ENCODE measurements at regions not wholly inside any gene's neighbourhood (a gene's known extent, or its start where the extent isn't known, plus 50 kb on each side); places are given as distances from the start of the nearest gene placed in this dataset.
A peak's percentile ranks its signal among the peaks of the same experiment; 100 is the strongest.

- Histone ChIP-seq H3K4me1 (ENCODE audit: insufficient read depth, low read length) (no peaks in the 10 kb centered on the region), H3K9me3 (ENCODE audit: insufficient read depth, low read depth, low read length) (no peaks in the 10 kb centered on the region), H4K20me1 (ENCODE audit: insufficient read depth, low read length) (no peaks in the 10 kb centered on the region), H2AFZ (ENCODE audit: low read depth, low read length) (no peak overlapping the region), H3K4me2 (ENCODE audit: low read length) (no peak overlapping the region), H3K36me3 (ENCODE audit: insufficient read depth, low read length) (no peaks in the 10 kb centered on the region), H3K79me2 (ENCODE audit: insufficient read depth, low read length) (no peaks in the 10 kb centered on the region), H3K27me3 (ENCODE audit: insufficient read depth, low read length) (no peaks in the 10 kb centered on the region), H3K27ac (ENCODE audit: low read depth, low read length) (no peak overlapping the region), H3K9ac (ENCODE audit: low read length) (no peak overlapping the region), H3K4me3 (ENCODE audit: insufficient read depth, low read depth, low read length) (no peak overlapping the region)
- H3K27ac Mint-ChIP-seq (ENCODE audit: unreplicated experiment): no peak overlapping the region
- H3K27me3 Mint-ChIP-seq (ENCODE audit: low read depth, unreplicated experiment): peaks cover 4% of the 10 kb centered on the region
- peaks cover 2% of the 10 kb centered on the region for H3K9me3 Mint-ChIP-seq (ENCODE audit: unreplicated experiment)
- FAIRE-seq (no peak), DNase-seq (ENCODE audit: low read depth) (no peak)
- TF ChIP-seq EZH2 (IDR thresholded peaks at IDR 0.05; ENCODE audit: insufficient read depth, low read length): no peak
- no peak for TF ChIP-seq CTCF (IDR thresholded peaks at IDR 0.05; ENCODE audit: insufficient read depth, low read depth, low read length)
- H3K36me3 Mint-ChIP-seq (ENCODE audit: low read depth, unreplicated experiment): no peaks in the 10 kb centered on the region
- peaks cover 4% of the 10 kb centered on the region for H3K4me1 Mint-ChIP-seq (ENCODE audit: low read depth, unreplicated experiment)
- no peak overlapping the region for H3K4me3 Mint-ChIP-seq (ENCODE audit: unreplicated experiment)
Measured at GRCh38 chr3:64747679-64748078, 59.9 kb upstream of the ADAMTS9 start.

GRCh38 chr3:64743887-64744243, 56.1 kb upstream of the ADAMTS9 start:
- Mint-ChIP-seq H3K4me3 (ENCODE audit: unreplicated experiment) (no peak overlapping the region), H3K4me1 (ENCODE audit: low read depth, unreplicated experiment) (peaks cover 19% of the 10 kb centered on the region), H3K27ac (ENCODE audit: unreplicated experiment) (no peak overlapping the region), H3K27me3 (ENCODE audit: low read depth, unreplicated experiment) (peaks cover 4% of the 10 kb centered on the region), H3K9me3 (ENCODE audit: unreplicated experiment) (no peaks in the 10 kb centered on the region), H3K36me3 (ENCODE audit: low read depth, unreplicated experiment) (no peaks in the 10 kb centered on the region)
- no peaks in the 10 kb centered on the region for H3K27me3 ChIP-seq (ENCODE audit: insufficient read depth, low read length)
- H4K20me1 ChIP-seq (ENCODE audit: insufficient read depth, low read length): no peaks in the 10 kb centered on the region
- no peak overlapping the region for H2AFZ ChIP-seq (ENCODE audit: low read depth, low read length)
- H3K9ac ChIP-seq (ENCODE audit: low read length): no peak overlapping the region
- H3K4me3 ChIP-seq (ENCODE audit: insufficient read depth, low read depth, low read length): no peak overlapping the region
- no peaks in the 10 kb centered on the region for H3K36me3 ChIP-seq (ENCODE audit: insufficient read depth, low read length)
- no peak overlapping the region for H3K4me2 ChIP-seq (ENCODE audit: low read length)
- H3K4me1 ChIP-seq (ENCODE audit: insufficient read depth, low read length): no peaks in the 10 kb centered on the region
- TF ChIP-seq CTCF (IDR thresholded peaks at IDR 0.05; ENCODE audit: insufficient read depth, low read depth, low read length): no peak
- TF ChIP-seq EZH2 (IDR thresholded peaks at IDR 0.05; ENCODE audit: insufficient read depth, low read length): no peak
- no peaks in the 10 kb centered on the region for H3K9me3 ChIP-seq (ENCODE audit: insufficient read depth, low read depth, low read length)
- no peaks in the 10 kb centered on the region for H3K79me2 ChIP-seq (ENCODE audit: insufficient read depth, low read length)
- no peak for DNase-seq (ENCODE audit: low read depth)
- H3K27ac ChIP-seq (ENCODE audit: low read depth, low read length): no peak overlapping the region
- FAIRE-seq: no peak

- H3K4me1 ChIP-seq (ENCODE audit: insufficient read depth, low read length): no peaks in the 10 kb centered on the region
- H3K4me3 ChIP-seq (ENCODE audit: insufficient read depth, low read depth, low read length): no peak overlapping the region
- H3K79me2 ChIP-seq (ENCODE audit: insufficient read depth, low read length): no peaks in the 10 kb centered on the region
- Mint-ChIP-seq H3K4me3 (ENCODE audit: unreplicated experiment) (no peak overlapping the region), H3K27ac (ENCODE audit: unreplicated experiment) (no peak overlapping the region), H3K9me3 (ENCODE audit: unreplicated experiment) (no peaks in the 10 kb centered on the region), H3K36me3 (ENCODE audit: low read depth, unreplicated experiment) (no peaks in the 10 kb centered on the region), H3K27me3 (ENCODE audit: low read depth, unreplicated experiment) (peaks cover 4% of the 10 kb centered on the region), H3K4me1 (ENCODE audit: low read depth, unreplicated experiment) (peaks cover 19% of the 10 kb centered on the region)
- H3K9ac ChIP-seq (ENCODE audit: low read length): no peak overlapping the region
- no peak overlapping the region for H2AFZ ChIP-seq (ENCODE audit: low read depth, low read length)
- peak; percentile 42 for DNase-seq (ENCODE audit: low read depth)
- H3K27me3 ChIP-seq (ENCODE audit: insufficient read depth, low read length): no peaks in the 10 kb centered on the region
- no peaks in the 10 kb centered on the region for H4K20me1 ChIP-seq (ENCODE audit: insufficient read depth, low read length)
- no peaks in the 10 kb centered on the region for H3K36me3 ChIP-seq (ENCODE audit: insufficient read depth, low read length)
- no peak overlapping the region for H3K27ac ChIP-seq (ENCODE audit: low read depth, low read length)
- FAIRE-seq: no peak
- H3K9me3 ChIP-seq (ENCODE audit: insufficient read depth, low read depth, low read length): no peaks in the 10 kb centered on the region
- H3K4me2 ChIP-seq (ENCODE audit: low read length): no peak overlapping the region
- no peak for TF ChIP-seq EZH2 (IDR thresholded peaks at IDR 0.05; ENCODE audit: insufficient read depth, low read length)
- TF ChIP-seq CTCF (IDR thresholded peaks at IDR 0.05; ENCODE audit: insufficient read depth, low read depth, low read length): no peak
Measured at GRCh38 chr3:64743156-64743886, 55.5 kb upstream of the ADAMTS9 start.
